GM12878 (cell line): ENCODE measurements at regions not wholly inside any gene's neighbourhood (a gene's known extent, or its start where the extent isn't known, plus 50 kb on each side); places are given as distances from the start of the nearest gene placed in this dataset.

Experiments used
- ATAC-seq: fragments of 200-7000 bp; cut with Tn5 transposase; 3 replicates; pipeline ENCODE4 v1.9.1; 2020; ENCODE audit warnings: mild to moderate bottlenecking, moderate library complexity
- BruUV-seq: library from RNA; stranded (reverse); fragments of 400-500 nt; replicated peaks from 2 replicates; lab custom pipeline; 2021; lab: Mats Ljungman, UMichigan
- CTCF ChIA-PET: fragments of 300-600 bp; sonication (Branson Sonifier 250); formaldehyde crosslinking; extraction: SDS; loops from one replicate; lab custom pipeline; 2021; ENCODE audit warnings: inconsistent platforms; lab: Yijun Ruan, JAX
- POLR2A ChIA-PET: fragments of 350-600 bp; formaldehyde crosslinking; extraction: SDS; loops from one replicate; lab custom pipeline; 2021; ENCODE audit warnings: inconsistent platforms; lab: Charles Lee
- RAD21 ChIA-PET: fragments of 300-600 bp; sonication (Branson Sonifier 250); formaldehyde crosslinking; loops from one replicate; lab custom pipeline; 2023; ENCODE audit warnings: antibody characterized with exemption; ENCODE audit not compliant: unreplicated experiment; lab: Charles Lee
- SMC1A ChIA-PET: fragments of 300-600 bp; sonication (Branson Sonifier 250); formaldehyde crosslinking; loops from one replicate; lab custom pipeline; 2023; ENCODE audit not compliant: unreplicated experiment, uncharacterized antibody; lab: Charles Lee
- DNase-seq: peaks from one replicate; pipeline ENCODE4 v3.0.0-alpha.2; 2011; ENCODE audit warnings: low read depth, low spot score
- FAIRE-seq: peaks from 3 replicates; lab custom pipeline; 2011; peaks lifted over from hg19 to GRCh38; lab: Jason Lieb, UNC
- H2AFZ ChIP-seq: 2 replicates; pipeline ENCODE4 v1.6.0; 2011; ENCODE audit warnings: low read depth, low read length, control low read depth; ENCODE audit not compliant: control insufficient read depth
- H3K27ac ChIP-seq: 2 replicates; pipeline ENCODE4 v1.5.1; 2011; ENCODE audit warnings: control low read depth; ENCODE audit not compliant: control insufficient read depth, insufficient read depth
- H3K27me3 ChIP-seq, 2 experiments: replicated peaks in 1 of 2; 2 replicates each; pipeline versions ENCODE4 v1.6.0 to v1.6.1; 2011; ENCODE audit warnings: low read length in 1 of 2; ENCODE audit not compliant: control insufficient read depth in 2 of 2, insufficient read depth in 2 of 2
- H3K36me3 ChIP-seq, 2 experiments: 2 replicates each; pipeline ENCODE4 v1.5.1; 2011; ENCODE audit warnings: low read length in 1 of 2; ENCODE audit not compliant: control insufficient read depth in 2 of 2, insufficient read depth in 2 of 2
- H3K4me1 ChIP-seq: 2 replicates; pipeline ENCODE4 v1.6.1; 2011; ENCODE audit warnings: mild to moderate bottlenecking, low read length, moderate library complexity, mixed read lengths; ENCODE audit not compliant: control insufficient read depth, insufficient read depth
- H3K4me2 ChIP-seq: 2 replicates; pipeline ENCODE4 v1.6.0; 2011; ENCODE audit warnings: control low read depth; ENCODE audit not compliant: control insufficient read depth, insufficient read depth
- H3K4me3 ChIP-seq: fragments of 200-600 bp; sonication (generic); 2 replicates; pipeline ENCODE4 v1.5.1; 2016
- H3K79me2 ChIP-seq: 2 replicates; pipeline ENCODE4 v1.6.0; 2011; ENCODE audit warnings: low read length; ENCODE audit not compliant: control insufficient read depth, insufficient read depth
- H3K9ac ChIP-seq: 2 replicates; pipeline ENCODE4 v1.8.0; 2011; ENCODE audit warnings: low read length, control low read depth, mixed read lengths; ENCODE audit not compliant: control insufficient read depth, insufficient read depth
- H3K9me3 ChIP-seq: replicated peaks from 3 replicates; pipeline ENCODE4 v1.5.1; 2011; ENCODE audit warnings: mild to moderate bottlenecking, low read length; ENCODE audit not compliant: control insufficient read depth, insufficient read depth
- H4K20me1 ChIP-seq: 2 replicates; pipeline ENCODE4 v1.6.0; 2011; ENCODE audit not compliant: control insufficient read depth, insufficient read depth
- CBX5 ChIP-seq: sonication (generic); IDR thresholded peaks from 2 replicates; pipeline ENCODE4 v1.6.1; 2016; ENCODE audit warnings: low read depth, moderate library complexity, mild to moderate bottlenecking, inconsistent platforms
- E2F8 ChIP-seq: fragments of 450-650 bp; IDR thresholded peaks from 2 replicates; pipeline ENCODE4 v1.6.1; 2018; ENCODE audit warnings: mild to moderate bottlenecking, low read depth, moderate library complexity; ENCODE audit not compliant: partially characterized antibody
- JUND ChIP-seq: IDR thresholded peaks from 2 replicates; pipeline ENCODE4 v1.6.1; 2012; ENCODE audit warnings: low read depth, mild to moderate bottlenecking, low read length, improper control_type of control experiment, moderate library complexity
- REST ChIP-seq: IDR thresholded peaks from 2 replicates; pipeline ENCODE4 v1.6.1; 2012; ENCODE audit warnings: mild to moderate bottlenecking, low read depth, low read length
- SIX5 ChIP-seq: IDR thresholded peaks from 2 replicates; pipeline ENCODE4 v1.6.1; 2011; ENCODE audit warnings: mild to moderate bottlenecking, low read depth, low read length, moderate library complexity; ENCODE audit not compliant: severe bottlenecking
- SMARCA5 ChIP-seq: fragments of 450-650 bp; IDR thresholded peaks from 2 replicates; pipeline ENCODE4 v1.6.1; 2017; ENCODE audit warnings: mild to moderate bottlenecking
- ZBTB33 ChIP-seq: fragments of 450-650 bp; IDR thresholded peaks from 2 replicates; pipeline ENCODE4 v1.6.1; 2017; ENCODE audit warnings: mild to moderate bottlenecking
- ZNF384 ChIP-seq: IDR thresholded peaks from 2 replicates; pipeline ENCODE4 v1.6.1; 2012; ENCODE audit warnings: low read depth, mild to moderate bottlenecking, low read length, improper control_type of control experiment, borderline replicate concordance
- WGBS: methylation state at CpG from one replicate; pipeline ENCODE4 v1.1.6; 2016; ENCODE audit warnings: low lambda C conversion rate; ENCODE audit not compliant: insufficient replicate concordance, insufficient coverage; ENCODE audit errors: missing lambda C conversion rate; 5-methylcytosine and 5-hydroxymethylcytosine counted together
- in situ Hi-C: fragments of 300-500 bp; cut with MboI; formaldehyde crosslinking; loops from 9 replicates; pipeline ENCODE4 v1.14.3; 2018; ENCODE audit warnings: mixed read lengths
- intact Hi-C: fragments of 100-400 bp; cut with micrococcal nuclease; formaldehyde crosslinking; loops from one replicate; pipeline ENCODE4 v1.14.2; 2022; ENCODE audit not compliant: unreplicated experiment
- TF ChIP-seq, protein P1 (sequence below): fragments of 450-650 bp; IDR thresholded peaks from 2 replicates; pipeline ENCODE4 v1.6.1; 2017; ENCODE audit warnings: mild to moderate bottlenecking, moderate library complexity

DNA sequence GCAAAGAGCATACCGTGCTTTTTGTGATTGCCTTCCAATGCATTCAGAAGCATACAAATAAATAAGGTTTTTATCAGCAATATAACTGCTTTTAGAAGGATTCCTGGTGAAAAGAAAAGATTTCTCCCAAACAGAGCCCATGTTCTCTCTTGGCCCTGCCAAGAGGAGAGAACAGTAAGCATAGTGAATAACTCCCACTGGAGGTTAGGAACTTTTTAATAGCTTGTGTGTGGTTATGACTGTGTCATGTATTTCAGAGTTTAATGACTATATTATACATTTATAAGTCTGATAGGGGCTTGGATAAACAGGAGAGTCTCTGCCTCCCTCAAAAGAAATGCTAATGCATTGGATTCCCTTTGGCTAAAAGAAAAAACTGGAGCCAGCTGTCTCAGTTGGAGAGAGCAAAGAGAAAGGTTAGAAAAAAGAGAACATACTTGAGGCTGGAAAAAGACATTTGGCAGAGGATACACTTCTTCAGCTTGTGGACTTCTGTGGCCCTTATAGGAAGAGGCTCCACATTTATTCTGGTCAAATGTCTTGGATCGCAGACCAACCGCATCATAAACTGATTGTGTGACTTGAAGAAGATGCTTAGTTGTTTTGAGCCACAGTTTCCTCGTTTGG is 63.0 kb upstream of the SPRED2 start (continued):
- TF ChIP-seq REST (no peak), JUND (no peak)
- TF ChIP-seq, protein P1, sequence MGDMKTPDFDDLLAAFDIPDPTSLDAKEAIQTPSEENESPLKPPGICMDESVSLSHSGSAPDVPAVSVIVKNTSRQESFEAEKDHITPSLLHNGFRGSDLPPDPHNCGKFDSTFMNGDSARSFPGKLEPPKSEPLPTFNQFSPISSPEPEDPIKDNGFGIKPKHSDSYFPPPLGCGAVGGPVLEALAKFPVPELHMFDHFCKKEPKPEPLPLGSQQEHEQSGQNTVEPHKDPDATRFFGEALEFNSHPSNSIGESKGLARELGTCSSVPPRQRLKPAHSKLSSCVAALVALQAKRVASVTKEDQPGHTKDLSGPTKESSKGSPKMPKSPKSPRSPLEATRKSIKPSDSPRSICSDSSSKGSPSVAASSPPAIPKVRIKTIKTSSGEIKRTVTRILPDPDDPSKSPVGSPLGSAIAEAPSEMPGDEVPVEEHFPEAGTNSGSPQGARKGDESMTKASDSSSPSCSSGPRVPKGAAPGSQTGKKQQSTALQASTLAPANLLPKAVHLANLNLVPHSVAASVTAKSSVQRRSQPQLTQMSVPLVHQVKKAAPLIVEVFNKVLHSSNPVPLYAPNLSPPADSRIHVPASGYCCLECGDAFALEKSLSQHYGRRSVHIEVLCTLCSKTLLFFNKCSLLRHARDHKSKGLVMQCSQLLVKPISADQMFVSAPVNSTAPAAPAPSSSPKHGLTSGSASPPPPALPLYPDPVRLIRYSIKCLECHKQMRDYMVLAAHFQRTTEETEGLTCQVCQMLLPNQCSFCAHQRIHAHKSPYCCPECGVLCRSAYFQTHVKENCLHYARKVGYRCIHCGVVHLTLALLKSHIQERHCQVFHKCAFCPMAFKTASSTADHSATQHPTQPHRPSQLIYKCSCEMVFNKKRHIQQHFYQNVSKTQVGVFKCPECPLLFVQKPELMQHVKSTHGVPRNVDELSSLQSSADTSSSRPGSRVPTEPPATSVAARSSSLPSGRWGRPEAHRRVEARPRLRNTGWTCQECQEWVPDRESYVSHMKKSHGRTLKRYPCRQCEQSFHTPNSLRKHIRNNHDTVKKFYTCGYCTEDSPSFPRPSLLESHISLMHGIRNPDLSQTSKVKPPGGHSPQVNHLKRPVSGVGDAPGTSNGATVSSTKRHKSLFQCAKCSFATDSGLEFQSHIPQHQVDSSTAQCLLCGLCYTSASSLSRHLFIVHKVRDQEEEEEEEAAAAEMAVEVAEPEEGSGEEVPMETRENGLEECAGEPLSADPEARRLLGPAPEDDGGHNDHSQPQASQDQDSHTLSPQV, result no peak

DNA sequence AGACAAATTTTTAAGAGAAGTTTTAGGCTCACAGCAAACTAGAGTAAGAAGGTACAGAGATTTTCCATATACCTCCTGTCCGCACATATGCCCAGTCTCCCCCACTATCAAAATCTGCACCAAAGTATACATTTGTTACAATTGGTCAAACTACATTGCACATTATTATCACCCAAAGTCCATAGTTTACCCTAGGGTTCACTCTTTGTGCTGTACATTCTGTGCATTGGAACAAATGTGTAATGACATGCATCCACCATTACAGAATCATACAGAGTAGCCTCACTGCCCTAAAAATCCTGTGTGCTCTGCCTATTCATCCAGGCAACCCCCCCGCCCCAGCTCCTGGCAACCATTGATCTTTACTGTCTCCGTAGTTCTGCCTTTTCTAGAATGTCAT is 61.7 kb upstream of the SPRED2 start:
- ChIA-PET POLR2A (interaction anchor here (0.6 kb wide), 1 partner anchor 16 kb away, joined by 4 read pairs; no protein-coding TSS in a partner anchor), SMC1A (no interaction called here), CTCF (no interaction called here), RAD21 (no interaction called here)
- intact Hi-C loops, result no loop called here
- 70% methylated on average over 3 of the region's 3 CpGs for WGBS
- Histone ChIP-seq H3K36me3 (no peaks in the 10 kb centered on the region), H3K27me3 (no peaks in the 10 kb centered on the region; a peak in 1 of 4 replicates), H2AFZ (no peak overlapping the region), H3K9me3 (no peaks in the 10 kb centered on the region; the same call in 2 of the 3 replicates), H3K27ac (no peak overlapping the region), H3K4me2 (no peak overlapping the region), H3K9ac (no peak overlapping the region), H3K4me3 (no peak overlapping the region), H4K20me1 (no peaks in the 10 kb centered on the region), H3K4me1 (no peaks in the 10 kb centered on the region), H3K79me2 (no peaks in the 10 kb centered on the region)
- DNase-seq (no peak), FAIRE-seq (no peak), ATAC-seq (no peak)
- BruUV-seq, result no TSS peak
- in situ Hi-C loops, result no loop called here
- TF ChIP-seq E2F8 (no peak), ZNF384 (no peak), ZBTB33 (no peak), SIX5 (no peak), CBX5 (no peak), SMARCA5 (no peak)
